WI38 (cell line): ENCODE measurements at regions not wholly inside any gene's neighbourhood (a gene's known extent, or its start where the extent isn't known, plus 50 kb on each side); places are given as distances from the start of the nearest gene placed in this dataset.

Source experiments
- H3K4me3 ChIP-seq: 2 replicates; pipeline ENCODE4 v1.5.1; 2011; ENCODE audit warnings: low read depth, mild to moderate bottlenecking, control low read depth, low read length
- CTCF ChIP-seq: IDR thresholded peaks from 2 replicates; pipeline ENCODE4 v1.5.1; 2012; ENCODE audit warnings: low read depth, mild to moderate bottlenecking, control low read depth, low read length

GRCh38 chr7:12809476-12809875 is 122.0 kb downstream of the ARL4A start:
- no peak overlapping the region for H3K4me3 ChIP-seq

GRCh38 chr7:12812111-12812510 is 124.7 kb downstream of the ARL4A start:
- no peak overlapping the region for H3K4me3 ChIP-seq
- TF ChIP-seq CTCF: no peak

More at GRCh38 chr7:12809476-12809875, 122.0 kb downstream of the ARL4A start:
- no peak for TF ChIP-seq CTCF

- TF ChIP-seq CTCF: no peak
- no peak overlapping the region for H3K4me3 ChIP-seq
Measured at GRCh38 chr7:12814107-12814506, 126.7 kb downstream of the ARL4A start.

- no peak for TF ChIP-seq CTCF
- no peak overlapping the region for H3K4me3 ChIP-seq
Measured at GRCh38 chr7:12814828-12815227, 127.4 kb downstream of the ARL4A start.

- H3K4me3 ChIP-seq: no peak overlapping the region
- no peak for TF ChIP-seq CTCF
Measured at GRCh38 chr7:12815426-12815825, 128.0 kb downstream of the ARL4A start.

- TF ChIP-seq CTCF: no peak
- H3K4me3 ChIP-seq: no peak overlapping the region
Measured at GRCh38 chr7:12815871-12816270, 128.4 kb downstream of the ARL4A start.

- TF ChIP-seq CTCF: no peak
- H3K4me3 ChIP-seq: no peak overlapping the region
Measured at GRCh38 chr7:12820777-12821176, 133.3 kb downstream of the ARL4A start.
